ENCODE measurements at regions not wholly inside any gene's neighbourhood (a gene's known extent, or its start where the extent isn't known, plus 50 kb on each side); places are given as distances from the start of the nearest gene placed in this dataset.
A peak's percentile ranks its signal among the peaks of the same experiment; 100 is the strongest.
"Not testable (repeated sequence)": the region's sequence is repeated elsewhere in the genome, so short reads cannot be mapped to it uniquely, and the experiment has no call there.

DNA sequence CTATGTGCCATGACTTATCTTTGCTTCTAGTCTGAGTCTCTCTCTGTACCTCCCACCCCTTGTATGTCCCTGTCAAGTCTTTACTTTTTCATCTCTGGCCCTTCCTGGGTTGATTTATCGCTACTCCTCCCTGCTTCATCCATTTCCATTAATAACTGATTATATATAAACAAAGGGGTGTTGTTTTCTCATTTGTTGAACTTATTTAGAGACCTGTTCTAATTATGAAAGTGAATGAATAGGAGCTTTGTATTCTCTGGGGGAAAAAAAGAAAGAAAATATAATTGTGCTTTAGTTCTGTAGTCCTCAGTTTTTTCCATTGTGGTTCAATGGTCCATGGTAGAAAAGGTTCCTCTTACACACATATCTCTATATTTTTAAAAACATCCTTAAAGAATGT, 328.9 kb upstream of the PPP2R3A start:
- DNase-seq (ENCODE audit: low spot score): no peak

DNA sequence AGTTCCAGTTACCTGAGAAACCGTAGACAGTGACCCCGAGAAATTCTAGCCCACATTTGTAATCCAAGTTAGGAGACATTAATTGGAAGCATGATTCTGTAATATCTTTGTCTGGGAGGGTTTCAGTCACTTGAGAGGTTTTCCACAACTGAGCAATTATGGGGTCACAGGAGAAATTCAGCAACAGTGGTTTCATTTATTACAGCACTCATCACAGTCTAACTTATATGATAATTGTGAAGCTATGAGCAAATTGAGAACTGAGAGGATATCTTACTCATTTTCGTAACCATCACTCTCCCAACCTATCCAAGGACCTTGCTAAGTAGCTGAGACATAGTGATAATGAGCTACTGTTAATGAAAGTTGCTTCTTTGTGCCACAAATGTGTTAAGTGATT, 328.5 kb upstream of the PPP2R3A start:
- DNase-seq (ENCODE audit: low spot score): no peak

DNA sequence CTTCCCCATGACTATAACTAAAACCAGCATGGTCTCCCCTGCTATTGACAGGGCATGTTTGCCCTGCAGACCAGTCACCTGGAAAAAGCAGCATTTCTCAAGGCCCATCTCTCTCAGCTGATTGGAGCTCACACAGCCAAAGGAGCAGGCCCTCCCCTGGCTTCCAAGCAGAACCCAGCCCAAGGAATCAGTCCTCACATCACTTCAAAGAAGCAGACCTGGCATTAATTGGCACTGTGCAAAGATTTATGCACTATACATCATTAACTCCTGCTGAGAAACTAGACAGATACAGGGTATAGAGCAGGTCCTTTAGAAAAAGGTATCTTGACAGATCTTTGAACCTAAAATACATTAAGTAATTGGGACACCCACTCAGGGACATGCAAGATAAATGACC, 323.8 kb upstream of the PPP2R3A start:
- DNase-seq (ENCODE audit: low spot score): no peak

DNA sequence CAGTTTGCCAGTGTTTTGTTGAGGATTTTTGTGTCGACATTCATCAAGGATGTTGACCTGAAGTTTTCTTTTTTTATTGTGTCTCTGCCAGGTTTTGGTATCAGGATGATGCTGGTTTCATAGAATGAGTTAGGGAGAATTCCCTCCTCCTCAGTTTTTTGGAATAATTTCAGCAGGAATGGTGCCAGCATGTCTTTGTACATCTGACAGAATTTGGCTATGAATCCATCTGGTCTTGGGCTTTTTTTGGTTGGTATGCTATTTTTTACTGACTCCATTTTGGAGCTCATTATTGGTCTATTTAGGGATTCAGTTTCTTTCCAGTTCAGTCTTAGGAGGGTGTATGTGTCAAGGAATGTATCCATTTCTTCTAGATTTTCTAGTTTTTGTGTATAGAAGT, 320.0 kb upstream of the PPP2R3A start:
- no peak for DNase-seq (ENCODE audit: low spot score)

DNA sequence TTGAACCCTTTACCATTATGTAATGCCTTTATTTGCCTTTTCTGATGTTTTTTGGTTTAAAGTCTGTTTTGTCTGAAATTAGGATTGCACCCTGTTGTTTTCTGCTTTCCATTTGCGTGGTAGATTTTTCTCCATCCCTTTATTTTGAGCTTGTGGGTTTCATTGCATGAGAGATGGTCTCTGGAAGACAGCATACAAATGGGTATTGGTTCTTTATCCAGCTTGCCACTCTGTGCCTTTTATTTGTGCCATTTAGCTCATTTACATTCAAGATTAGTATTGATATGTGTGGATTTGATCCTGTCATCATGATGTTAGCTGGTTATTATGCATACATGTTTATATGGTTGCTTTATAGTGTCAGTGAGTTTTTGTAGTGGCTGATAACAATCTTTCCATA, 318.7 kb upstream of the PPP2R3A start:
- DNase-seq (ENCODE audit: low spot score): no peak

DNA sequence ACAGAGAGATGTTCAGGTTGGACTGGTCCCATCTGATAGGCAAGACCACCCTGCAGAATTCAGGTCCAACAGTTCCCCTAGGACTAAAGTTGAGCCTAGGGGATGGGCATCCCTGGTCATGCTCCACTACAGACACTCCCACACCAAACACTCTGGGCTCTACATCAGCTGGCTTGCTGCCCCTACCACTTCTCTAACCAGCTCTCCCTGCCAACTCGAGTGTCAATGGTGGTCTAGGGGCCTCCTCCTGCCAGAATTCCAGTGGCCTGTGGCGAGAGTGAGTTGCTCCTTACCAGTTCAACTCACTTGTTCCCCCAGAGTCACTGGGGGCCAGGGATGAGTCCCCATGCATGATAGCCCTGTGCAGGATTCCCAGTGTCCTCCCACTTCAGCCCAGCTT, 316.2 kb upstream of the PPP2R3A start:
- DNase-seq (ENCODE audit: low spot score): no peak

DNA sequence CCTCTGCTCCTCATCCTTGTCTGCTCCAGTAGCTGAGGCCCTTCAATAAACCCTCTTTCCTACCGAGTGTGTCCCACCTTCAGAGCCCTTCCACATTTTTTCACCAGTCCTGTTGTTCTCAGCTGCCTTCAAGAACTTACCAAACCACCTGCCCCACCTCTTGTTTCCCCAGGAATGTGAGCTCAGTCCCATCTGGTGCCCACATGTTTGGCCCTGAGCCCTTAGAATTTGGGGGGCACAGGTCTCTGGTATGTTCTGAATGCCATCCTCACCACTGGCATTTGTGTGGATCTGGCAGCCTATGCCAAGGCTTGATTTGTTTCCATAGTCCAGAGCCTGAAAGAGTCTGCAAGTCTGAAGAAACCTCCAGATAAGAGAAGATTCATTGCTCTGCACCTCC, 315.2 kb upstream of the PPP2R3A start:
- no peak for DNase-seq (ENCODE audit: low spot score)

DNA sequence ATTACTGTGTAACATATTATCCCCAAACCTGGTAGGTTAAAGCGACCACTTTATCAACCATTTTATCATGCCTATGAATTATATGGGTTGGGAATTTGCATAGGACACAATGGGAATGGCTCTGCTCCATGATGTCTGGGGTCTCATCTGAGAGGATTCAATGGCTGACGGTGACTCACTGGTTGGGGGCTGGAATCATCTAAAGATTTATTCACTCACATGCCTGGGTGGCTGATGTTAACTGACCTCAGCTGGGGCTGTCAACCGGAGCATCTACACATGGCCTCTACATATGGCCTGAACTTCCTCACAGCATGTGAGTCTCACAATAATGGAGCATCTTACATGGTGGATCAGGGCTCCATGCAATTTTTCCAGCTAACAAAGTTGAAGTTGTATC, 313.1 kb upstream of the PPP2R3A start:
- no peak for DNase-seq (ENCODE audit: low spot score)

DNA sequence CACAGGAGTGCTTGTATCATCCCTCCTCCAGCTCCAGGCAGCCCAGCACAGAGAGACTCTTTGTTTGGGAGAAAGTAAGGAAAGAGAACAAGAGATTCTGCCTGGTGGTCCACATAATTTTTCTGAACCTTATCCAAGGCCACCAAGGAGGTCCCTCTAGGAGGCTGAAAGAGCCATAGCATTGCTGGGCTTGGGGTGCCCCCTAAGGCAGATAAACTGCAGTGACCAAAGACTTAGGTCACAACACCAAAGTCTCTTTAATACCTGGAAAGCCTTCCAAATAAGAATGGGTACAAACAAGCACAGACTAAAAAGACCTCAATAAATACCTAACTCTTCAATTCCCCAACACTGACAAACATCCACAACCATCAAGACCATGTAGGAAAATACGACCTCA, 310.2 kb upstream of the PPP2R3A start:
- no peak for DNase-seq (ENCODE audit: low spot score)

DNA sequence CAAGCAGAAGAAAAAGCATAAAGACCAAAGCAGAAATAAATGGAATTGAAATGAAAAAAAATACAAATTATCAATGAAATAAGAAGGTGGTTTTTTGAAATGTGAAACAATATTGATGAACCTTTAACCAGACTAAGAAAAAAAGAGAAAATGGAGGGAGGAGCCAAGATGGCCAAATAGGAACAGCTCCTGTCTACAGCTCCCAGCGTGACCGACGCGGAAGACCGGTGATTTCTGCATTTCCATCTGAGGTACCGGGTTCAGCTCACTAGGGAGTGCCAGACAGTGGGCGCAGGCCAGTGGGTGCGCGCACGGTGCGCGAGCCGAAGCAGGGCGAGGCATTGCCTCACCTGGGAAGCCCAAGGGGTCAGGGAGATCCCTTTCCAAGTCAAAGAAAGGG, 307.1 kb upstream of the PPP2R3A start:
- not testable (repeated sequence) for DNase-seq (ENCODE audit: low spot score)

DNA sequence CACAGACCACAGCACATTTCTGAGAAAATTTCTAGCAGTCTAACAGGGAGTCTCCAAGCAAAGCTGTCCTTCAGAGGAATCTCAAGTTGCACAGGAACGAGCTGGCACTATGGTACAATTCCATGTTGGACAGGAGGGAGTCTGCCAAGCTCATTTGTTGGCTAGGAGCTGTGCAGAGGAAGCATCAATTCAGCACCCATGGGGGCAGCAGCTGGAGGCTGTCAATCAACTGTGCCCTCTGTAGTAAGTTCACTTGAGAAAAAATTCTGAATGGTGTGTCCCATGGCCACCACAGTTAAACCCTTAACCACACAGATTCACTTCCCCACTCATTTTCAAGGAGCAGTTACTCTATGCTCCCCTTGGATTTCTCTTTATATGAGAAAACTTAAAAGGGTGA, 298.5 kb upstream of the PPP2R3A start:
- no peak for DNase-seq (ENCODE audit: low spot score)

DNA sequence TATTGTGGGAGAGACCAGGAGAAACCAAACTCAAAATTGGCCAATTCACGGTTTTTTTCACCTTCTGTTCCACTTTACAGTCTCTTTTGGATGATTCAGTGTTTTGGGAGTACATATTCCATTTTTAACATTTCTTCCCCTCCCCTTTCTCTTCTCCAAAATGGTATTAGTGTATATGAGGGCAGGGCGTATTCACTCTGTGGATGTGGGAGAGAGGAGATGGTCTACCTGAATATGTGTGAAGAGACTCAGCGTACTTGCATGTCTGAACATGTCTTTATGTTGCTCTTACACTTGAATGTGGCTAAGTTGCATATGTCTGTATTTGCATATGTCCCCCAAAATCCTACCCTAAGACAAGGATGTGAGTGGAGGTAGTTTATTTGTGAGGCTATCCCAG, 291.0 kb upstream of the PPP2R3A start:
- DNase-seq (ENCODE audit: low spot score): no peak

DNA sequence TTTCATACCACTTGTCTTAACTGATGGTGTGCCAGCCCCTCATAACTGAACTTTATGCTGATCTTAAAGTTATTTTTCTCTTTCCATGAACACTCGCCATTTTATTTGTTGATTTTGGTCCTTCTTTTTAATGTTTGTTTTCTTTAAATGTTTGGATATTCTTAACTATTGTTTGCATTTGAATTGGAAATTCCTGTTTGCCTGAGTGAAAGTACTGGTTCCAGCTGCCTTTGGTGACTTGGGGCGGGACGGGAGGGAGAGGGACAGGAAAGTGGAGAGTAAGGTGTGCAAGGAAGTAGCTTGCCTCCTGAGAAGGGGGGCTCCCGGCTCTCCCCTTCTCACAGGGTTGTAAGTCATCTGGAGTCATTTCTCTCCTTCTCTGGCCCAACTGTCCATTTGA, 287.1 kb upstream of the PPP2R3A start:
- no peak for DNase-seq (ENCODE audit: low spot score)

DNA sequence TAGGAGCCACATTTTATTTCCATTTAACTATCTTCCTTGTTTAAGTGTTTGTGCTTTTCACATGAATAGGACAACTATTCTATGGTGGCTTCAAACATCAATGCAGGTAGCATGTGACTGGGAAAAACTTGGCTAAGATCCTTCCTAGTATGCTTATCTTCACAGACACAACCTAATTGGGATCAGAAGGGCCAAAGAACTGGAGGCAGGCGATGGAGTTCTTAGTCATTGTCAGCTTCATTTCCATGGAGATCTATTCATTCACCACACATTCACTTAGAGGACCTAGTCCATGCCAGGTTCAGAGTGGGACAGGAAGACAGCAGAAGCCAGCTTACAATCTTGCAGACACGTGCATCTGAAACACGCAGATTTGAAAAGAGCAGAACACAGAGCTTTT, 277.5 kb upstream of the PPP2R3A start:
- DNase-seq (ENCODE audit: low spot score): no peak

DNA sequence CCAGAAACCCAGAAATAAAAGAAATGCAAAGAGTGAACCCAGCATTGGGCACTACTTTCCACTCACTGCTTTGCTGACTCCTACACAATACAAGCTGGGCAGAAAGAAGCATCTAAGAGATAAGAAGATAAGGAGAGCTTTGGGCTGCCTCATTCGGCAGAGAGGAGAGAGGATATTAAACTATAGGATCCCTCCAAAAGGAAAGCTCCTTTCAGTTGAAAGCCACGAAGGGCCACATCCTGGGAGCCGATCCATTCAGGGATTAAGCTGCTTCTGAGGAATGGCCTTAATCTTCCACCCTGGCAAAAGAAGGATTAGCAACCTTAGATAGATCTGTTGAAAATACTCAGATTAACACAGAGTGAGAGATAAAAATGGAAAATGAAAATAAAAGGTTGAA, 274.9 kb upstream of the PPP2R3A start:
- no peak for DNase-seq (ENCODE audit: low spot score)

DNA sequence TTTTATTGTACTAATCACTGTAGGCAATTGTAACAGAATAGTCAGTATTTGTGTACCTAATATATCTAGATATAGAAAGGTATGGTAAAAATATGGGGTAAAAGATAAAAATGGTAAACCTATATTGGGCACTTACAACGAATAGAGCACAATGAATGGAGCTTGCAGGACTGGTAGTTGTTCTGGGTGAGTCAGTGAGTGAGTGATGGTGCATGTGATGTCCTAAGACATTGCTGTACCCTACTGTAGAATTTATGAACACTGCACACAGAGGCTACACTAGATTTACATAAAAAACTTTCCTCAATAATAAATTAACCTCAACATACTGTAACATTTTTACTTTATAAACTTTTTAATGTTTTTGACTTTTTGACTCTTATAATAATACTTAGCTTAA, 274.3 kb upstream of the PPP2R3A start:
- no peak for DNase-seq (ENCODE audit: low spot score)

DNA sequence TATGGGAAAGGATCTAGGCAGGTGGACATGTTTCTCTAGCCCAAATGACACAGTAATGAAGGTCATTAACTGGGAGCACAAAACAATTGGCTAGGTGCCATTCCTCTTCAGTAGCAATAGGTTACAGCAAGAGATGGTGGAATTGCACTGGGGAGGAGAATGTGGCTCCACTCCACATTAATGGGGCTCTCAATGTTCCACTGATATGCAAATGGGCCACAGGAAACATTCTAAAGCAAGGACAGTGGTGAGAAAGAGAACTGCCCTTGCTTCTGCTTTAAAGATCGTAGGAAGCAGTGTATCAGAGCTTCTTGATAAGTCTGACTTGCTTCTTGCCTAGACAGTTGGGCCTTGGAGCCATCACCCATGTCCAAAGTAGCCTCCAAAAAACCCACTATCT, 271.4 kb upstream of the PPP2R3A start:
- no peak for DNase-seq (ENCODE audit: low spot score)

DNA sequence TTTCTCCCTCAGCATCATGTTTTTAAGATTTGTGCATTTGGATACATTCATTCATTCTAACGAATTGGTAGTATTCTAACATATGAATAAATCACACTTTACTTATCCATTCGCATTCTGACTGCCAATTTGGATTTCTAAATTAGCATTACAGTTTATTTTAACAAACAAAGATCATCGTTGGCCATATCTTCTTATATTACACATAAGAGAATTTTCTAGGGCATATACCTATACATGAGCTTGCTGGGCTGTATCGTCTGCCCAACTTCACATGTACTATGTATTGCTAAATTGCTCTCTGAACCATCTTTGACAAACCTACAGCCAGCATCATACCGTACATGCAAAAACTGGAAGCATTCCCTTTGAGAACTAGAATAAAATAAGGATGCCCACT, 265.8 kb upstream of the PPP2R3A start:
- DNase-seq (ENCODE audit: low spot score): no peak

DNA sequence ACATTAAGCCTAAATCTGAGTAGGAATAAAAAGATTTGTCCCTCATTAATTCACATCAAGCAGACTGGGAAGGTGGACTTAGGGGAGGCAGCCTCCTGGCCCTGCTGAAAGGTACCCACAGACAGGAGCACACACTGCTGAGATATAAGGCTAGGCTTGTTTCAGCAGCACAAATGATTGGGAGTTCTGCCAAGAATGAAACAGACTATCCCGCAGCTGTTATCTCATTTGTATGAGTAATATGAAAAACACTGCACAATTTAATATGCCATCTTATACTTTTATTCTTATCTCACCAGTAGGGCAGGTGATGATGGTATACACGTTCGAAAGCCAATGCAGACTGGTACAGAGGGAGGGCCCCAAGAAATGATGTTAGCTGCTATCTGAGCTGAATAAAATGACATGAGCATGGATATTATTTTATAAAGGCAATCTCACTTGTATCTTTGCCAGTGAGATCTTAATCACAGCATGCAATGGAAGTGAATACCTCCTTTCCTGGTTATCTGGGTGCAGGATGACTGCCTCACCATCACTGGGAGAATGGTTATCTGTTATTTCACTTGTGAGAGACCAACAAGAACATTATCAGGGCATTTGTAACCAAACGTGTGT, 258.7 kb upstream of the PPP2R3A start:
- no peak for DNase-seq (ENCODE audit: low spot score)

DNA sequence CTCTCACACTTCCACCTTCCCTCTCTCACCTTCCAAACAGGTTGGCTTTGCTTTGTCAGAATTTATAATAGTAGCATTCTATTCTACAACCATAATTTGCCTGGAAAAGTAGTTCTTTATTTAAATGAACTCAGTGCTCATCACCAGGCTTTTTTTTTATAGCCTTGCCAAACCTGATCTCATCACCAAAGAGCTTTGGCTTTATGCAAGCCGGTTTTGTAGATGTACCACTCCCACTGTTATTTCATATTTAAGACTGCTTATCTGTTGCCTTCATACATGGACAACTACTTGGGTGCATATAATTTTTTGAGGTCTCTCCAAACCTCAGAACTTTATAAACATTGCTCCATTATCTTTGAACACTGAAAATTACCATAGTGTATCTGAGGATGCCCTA, 246.1 kb upstream of the PPP2R3A start:
- DNase-seq (ENCODE audit: low spot score): no peak

DNA sequence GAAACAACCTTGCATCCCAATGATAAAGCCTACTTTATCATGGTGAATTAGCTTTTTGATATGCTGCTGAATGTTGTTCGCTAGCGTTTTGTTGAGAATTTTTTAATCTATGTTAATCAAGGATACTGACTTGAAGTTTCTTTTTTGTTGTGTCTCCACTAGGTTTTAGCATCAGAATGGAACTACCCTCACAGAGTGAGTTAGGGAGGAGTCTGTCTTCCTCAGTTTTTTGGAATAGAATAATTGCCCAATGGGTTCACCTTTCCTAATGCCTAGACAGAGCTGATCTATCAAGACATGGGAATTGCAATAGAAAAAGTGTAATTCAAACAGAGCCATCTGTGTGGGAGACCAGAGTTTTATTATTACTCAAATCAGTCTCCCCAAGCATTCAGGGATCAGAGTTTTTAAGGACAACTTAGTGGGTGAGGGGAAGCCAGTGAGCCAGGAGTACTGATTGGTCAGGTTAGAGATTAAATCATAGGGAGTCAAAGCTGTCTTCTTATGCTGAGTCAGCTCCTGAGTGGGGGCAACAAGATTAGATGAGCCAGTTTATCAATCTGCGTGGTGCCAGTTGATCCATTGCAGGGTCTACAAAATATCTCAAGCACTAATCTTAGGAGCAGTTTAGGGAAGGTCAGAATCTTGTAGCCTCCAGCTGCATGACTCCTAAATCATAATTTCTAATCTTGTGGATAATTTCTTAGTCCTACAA, 237.4 kb upstream of the PPP2R3A start:
- no peak for DNase-seq (ENCODE audit: low spot score)

DNA sequence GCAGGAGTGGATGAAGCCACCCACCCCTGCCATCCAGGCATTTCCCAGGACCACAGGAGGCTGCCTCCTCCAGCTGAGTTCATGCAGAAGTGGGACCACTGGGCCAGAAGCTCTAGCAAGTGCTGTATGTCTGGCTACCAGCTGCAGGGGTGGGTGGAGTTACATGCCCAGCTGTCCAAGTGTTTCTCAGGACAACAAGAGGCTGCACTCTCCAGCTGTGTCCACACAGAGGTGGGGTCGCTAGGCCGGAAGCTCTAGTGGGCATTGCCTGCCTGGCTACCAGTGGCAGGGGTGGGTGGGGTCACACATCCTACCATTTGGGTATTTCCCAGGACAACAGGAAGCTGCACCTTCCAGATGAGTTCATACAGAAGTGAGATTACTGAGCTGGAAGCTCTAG, 234.0 kb upstream of the PPP2R3A start:
- no peak for DNase-seq (ENCODE audit: low spot score)

DNA sequence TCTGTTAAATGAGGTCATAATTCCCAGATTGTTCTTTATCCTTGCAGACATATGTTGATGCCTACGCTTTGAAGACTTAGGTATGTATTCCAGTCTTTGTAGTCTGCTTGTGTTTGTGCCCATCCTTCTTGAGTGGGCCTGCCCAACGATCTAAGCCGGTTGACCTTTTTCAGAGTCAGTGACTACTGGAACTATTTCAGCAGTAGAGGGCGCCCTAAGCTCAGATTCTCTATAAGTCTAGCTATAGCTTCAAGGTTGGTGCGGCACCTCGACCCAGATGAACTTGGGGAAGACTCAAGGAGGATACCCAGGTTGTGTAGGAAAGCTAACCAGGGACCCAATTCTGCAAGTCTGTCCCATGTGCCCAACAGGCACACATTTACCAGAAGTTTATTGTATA, 228.8 kb upstream of the PPP2R3A start:
- DNase-seq (ENCODE audit: low spot score): peak; percentile 57

DNA sequence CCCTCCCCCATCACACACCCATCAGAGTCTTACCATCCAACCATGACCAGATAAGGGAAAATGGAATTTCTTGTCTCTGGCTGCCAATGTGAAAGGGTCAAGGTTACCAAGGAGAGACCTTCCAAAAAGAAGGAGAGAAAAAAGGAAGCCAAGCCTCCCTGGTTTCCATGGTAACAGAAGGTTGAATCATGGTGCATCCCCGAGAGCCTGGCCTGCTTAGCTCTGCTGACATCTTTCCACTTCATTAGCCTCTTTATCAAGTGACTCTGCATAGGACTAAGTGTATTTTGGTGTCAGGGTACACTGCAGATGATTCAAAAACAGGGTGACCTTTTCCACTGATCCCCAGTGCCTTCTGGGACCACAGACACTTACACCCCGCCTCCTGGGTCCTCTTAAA, 225.7 kb upstream of the PPP2R3A start:
- DNase-seq (ENCODE audit: low spot score): no peak
